ENCODE measurements at regions not wholly inside any gene's neighbourhood (a gene's known extent, or its start where the extent isn't known, plus 50 kb on each side); places are given as distances from the start of the nearest gene placed in this dataset.
"Not testable (repeated sequence)": the region's sequence is repeated elsewhere in the genome, so short reads cannot be mapped to it uniquely, and the experiment has no call there.

GRCh38 chr10:125231813-125232475 is 71.6 kb upstream of the CTBP2 start:
- no peak for DNase-seq

- DNase-seq: peak; percentile 94
Observed at GRCh38 chr10:125231116-125231812, 70.9 kb upstream of the CTBP2 start.

- no peak for DNase-seq
Observed at GRCh38 chr10:125230251-125230650, 69.9 kb upstream of the CTBP2 start.

GRCh38 chr10:125228245-125228940 is 68.0 kb upstream of the CTBP2 start:
- not testable (repeated sequence) for DNase-seq

GRCh38 chr10:125227546-125227945 is 67.2 kb upstream of the CTBP2 start:
- no peak for DNase-seq

GRCh38 chr10:125226823-125227222 is 66.5 kb upstream of the CTBP2 start:
- no peak for DNase-seq

GRCh38 chr10:125226005-125226404 is 65.6 kb upstream of the CTBP2 start:
- no peak for DNase-seq

- DNase-seq: no peak
Observed at GRCh38 chr10:125225051-125225450, 64.7 kb upstream of the CTBP2 start.

- DNase-seq: no peak
Observed at GRCh38 chr10:125222515-125223308, 62.3 kb upstream of the CTBP2 start.

GRCh38 chr10:125221716-125222115 is 61.4 kb upstream of the CTBP2 start:
- DNase-seq: no peak

- no peak for DNase-seq
Observed at GRCh38 chr10:125219776-125220175, 59.4 kb upstream of the CTBP2 start.

GRCh38 chr10:125218967-125219366 is 58.6 kb upstream of the CTBP2 start:
- no peak for DNase-seq

- no peak for DNase-seq
Observed at GRCh38 chr10:125217990-125218675, 57.8 kb upstream of the CTBP2 start.

- DNase-seq: no peak
Observed at GRCh38 chr10:125216861-125217260, 56.5 kb upstream of the CTBP2 start.

- no peak for DNase-seq
Observed at GRCh38 chr10:125216309-125216708, 55.9 kb upstream of the CTBP2 start.

- DNase-seq: no peak
Observed at GRCh38 chr10:125214283-125214570, 53.9 kb upstream of the CTBP2 start.

- no peak for DNase-seq
Observed at GRCh38 chr10:125213541-125214282, 53.3 kb upstream of the CTBP2 start.

- DNase-seq: no peak
Observed at GRCh38 chr10:125212150-125212809, 51.9 kb upstream of the CTBP2 start.
